Lung (tissue), 11 donors: ENCODE measurements at regions not wholly inside any gene's neighbourhood (a gene's known extent, or its start where the extent isn't known, plus 50 kb on each side); places are given as distances from the start of the nearest gene placed in this dataset.
A peak's percentile ranks its signal among the peaks of the same experiment; 100 is the strongest.
"Not testable (repeated sequence)": the region's sequence is repeated elsewhere in the genome, so short reads cannot be mapped to it uniquely, and the experiment has no call there.

ENCODE experiments used
- ATAC-seq: fragments of 200-7000 bp; cut with Tn5 transposase; one replicate; pipeline ENCODE4 v1.9.1; 2020; ENCODE audit warnings: moderate number of reproducible peaks; ENCODE audit not compliant: insufficient read depth, low FRiP score
- DNase-seq, 3 donors: peaks; one replicate each; pipeline ENCODE4 v3.0.0-alpha.2; 2013 to 2017
- H3K27ac ChIP-seq, 2 donors: one replicate each; pipeline ENCODE4 v1.5.1; 2013; ENCODE audit warnings: mild to moderate bottlenecking in 2 of 2, moderate library complexity in 2 of 2, control low read depth in 1 of 2, inconsistent platforms in 1 of 2, low read depth in 1 of 2, low read length in 1 of 2
- H3K27me3 ChIP-seq, 3 donors: one replicate each; pipeline ENCODE4 v1.5.1; 2013; ENCODE audit warnings: low read length in 2 of 3; ENCODE audit not compliant: control insufficient read depth in 3 of 3, insufficient read depth in 3 of 3
- H3K36me3 ChIP-seq, 4 donors: one replicate each; pipeline ENCODE4 v1.5.1; 2013; ENCODE audit warnings: low read length in 4 of 4, mild to moderate bottlenecking in 1 of 4, moderate library complexity in 1 of 4; ENCODE audit not compliant: control insufficient read depth in 4 of 4, insufficient read depth in 4 of 4
- H3K4me1 ChIP-seq, 5 donors: one replicate each; pipeline ENCODE4 v1.5.1; 2013; ENCODE audit warnings: low read length in 5 of 5, mild to moderate bottlenecking in 2 of 5, moderate library complexity in 1 of 5; ENCODE audit not compliant: control insufficient read depth in 5 of 5, insufficient read depth in 5 of 5
- H3K4me3 ChIP-seq: one replicate; pipeline ENCODE4 v1.5.1; 2013; ENCODE audit warnings: mild to moderate bottlenecking, control low read depth, moderate library complexity
- H3K9ac ChIP-seq, 2 donors: one replicate each; pipeline ENCODE4 v1.5.1; 2013; ENCODE audit warnings: low read length in 2 of 2, control low read depth in 1 of 2; ENCODE audit not compliant: insufficient read depth in 1 of 2
- H3K9me3 ChIP-seq, 4 donors: one replicate each; pipeline ENCODE4 v1.5.1; 2013; ENCODE audit warnings: low read length in 3 of 4, mild to moderate bottlenecking in 1 of 4, moderate library complexity in 1 of 4; ENCODE audit not compliant: control insufficient read depth in 4 of 4, insufficient read depth in 3 of 4
- WGBS, 2 donors: extraction: QIAGEN DNeasy Blood & Tissue Kit; methylation state at CpG; one replicate each; pipeline ENCODE4 v1.1.7; 2013; 5-methylcytosine and 5-hydroxymethylcytosine counted together
- TF ChIP-seq, protein P1 (sequence below): IDR thresholded peaks from 2 replicates; pipeline ENCODE4 v1.5.1; 2012; ENCODE audit warnings: mild to moderate bottlenecking; ENCODE audit errors: control extremely low read depth, extremely low read depth
- donor health status: control.
- donor health status: control.
- donor health status: Bipolar disorder and iron deficiency.
- donor health status: healthy.
- donor health status: DM: yes; HTN: yes; CAD: no.

DNA sequence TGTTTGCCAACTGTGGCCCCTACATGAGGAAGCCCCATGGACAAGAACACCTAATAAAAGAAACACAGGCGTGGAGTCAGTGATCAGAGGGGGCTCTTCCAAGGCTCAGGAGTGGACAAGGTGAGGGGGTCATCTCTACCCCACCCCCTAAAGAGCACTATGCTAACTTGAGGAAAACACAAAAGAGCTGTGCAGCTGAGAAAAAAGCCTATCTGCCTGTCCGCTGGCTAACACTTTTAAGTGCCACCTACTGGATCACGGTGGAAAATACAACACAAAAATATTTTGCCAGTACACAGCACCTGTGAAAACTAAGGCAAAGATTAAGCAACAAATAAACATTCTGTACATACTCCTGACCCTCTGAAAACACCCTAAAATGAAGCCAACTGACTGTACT is 53.1 kb upstream of the COBL start:
- Histone ChIP-seq H3K9ac (no peak overlapping the region), H3K4me3 (no peak overlapping the region), H3K36me3 (no peaks in the 10 kb centered on the region), H3K27me3 (no peaks in the 10 kb centered on the region), H3K27ac (no peak overlapping the region), H3K4me1 (no peaks in the 10 kb centered on the region), H3K9me3 (peaks cover 0 to 1% (median 0%) of the 10 kb centered on the region in 4 donors)
- TF ChIP-seq, protein P1, sequence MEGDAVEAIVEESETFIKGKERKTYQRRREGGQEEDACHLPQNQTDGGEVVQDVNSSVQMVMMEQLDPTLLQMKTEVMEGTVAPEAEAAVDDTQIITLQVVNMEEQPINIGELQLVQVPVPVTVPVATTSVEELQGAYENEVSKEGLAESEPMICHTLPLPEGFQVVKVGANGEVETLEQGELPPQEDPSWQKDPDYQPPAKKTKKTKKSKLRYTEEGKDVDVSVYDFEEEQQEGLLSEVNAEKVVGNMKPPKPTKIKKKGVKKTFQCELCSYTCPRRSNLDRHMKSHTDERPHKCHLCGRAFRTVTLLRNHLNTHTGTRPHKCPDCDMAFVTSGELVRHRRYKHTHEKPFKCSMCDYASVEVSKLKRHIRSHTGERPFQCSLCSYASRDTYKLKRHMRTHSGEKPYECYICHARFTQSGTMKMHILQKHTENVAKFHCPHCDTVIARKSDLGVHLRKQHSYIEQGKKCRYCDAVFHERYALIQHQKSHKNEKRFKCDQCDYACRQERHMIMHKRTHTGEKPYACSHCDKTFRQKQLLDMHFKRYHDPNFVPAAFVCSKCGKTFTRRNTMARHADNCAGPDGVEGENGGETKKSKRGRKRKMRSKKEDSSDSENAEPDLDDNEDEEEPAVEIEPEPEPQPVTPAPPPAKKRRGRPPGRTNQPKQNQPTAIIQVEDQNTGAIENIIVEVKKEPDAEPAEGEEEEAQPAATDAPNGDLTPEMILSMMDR: no peak
- 29 to 40% methylated on average over 3 of the region's 3 CpGs for WGBS, 2 donors
- peak in 1 of 3 donors; percentile 17 for DNase-seq
- ATAC-seq: no peak

DNA sequence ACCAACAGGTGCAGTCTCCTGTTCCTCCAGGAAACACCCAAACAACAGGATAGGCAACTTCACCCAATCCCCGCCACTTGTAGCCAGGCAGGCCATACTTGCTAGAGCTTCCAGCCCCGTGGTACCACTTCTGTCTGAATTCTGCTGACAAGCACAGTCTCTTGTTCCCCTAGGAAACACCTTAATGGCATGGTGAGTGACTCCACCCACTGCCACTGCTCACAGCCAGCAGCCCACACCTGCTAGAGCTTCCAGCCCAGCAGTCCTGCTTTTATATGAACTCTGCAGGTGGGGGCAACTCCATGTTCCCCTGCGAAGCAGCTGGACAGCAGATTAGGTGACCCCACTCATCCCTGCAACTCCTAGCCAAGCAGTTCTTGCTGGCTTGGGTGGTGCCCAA is 52.6 kb upstream of the COBL start:
- H3K4me3 ChIP-seq, H3K9me3 ChIP-seq, DNase-seq, H3K27me3 ChIP-seq, H3K9ac ChIP-seq, H3K4me1 ChIP-seq, H3K27ac ChIP-seq, ATAC-seq, H3K36me3 ChIP-seq: not testable (repeated sequence)
- WGBS, 2 donors: 61 to 65% methylated on average over 3 of the region's 3 CpGs

DNA sequence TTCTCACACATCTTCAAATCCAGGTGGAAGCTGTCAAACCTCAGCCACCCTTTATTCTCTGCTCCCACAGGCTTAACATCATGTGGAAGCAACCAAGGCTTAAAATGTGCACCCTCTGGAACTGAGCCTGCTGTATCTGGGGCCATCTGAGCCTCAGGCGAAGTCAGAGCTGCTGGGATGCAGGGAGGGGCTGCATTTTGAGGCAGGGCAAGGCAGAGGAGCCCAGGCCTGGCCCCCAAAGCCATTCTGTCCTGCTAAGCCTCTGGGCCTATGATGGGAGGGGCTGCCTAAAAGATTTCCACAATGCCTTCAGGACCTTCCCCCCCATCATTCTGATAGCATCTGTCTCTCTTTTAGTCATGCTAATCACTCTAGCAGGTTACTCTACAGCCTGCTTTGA is 51.7 kb upstream of the COBL start:
- H3K27me3 ChIP-seq: no peaks in the 10 kb centered on the region
- H3K27ac ChIP-seq: no peak overlapping the region
- DNase-seq: no peak
- no peak overlapping the region for H3K4me3 ChIP-seq
- peaks cover 0 to 1% (median 0%) of the 10 kb centered on the region in 4 donors for H3K9me3 ChIP-seq
- no peaks in the 10 kb centered on the region for H3K36me3 ChIP-seq
- TF ChIP-seq, protein P1: no peak
- no peak overlapping the region for H3K9ac ChIP-seq
- no peaks in the 10 kb centered on the region for H3K4me1 ChIP-seq
- ATAC-seq: no peak
- 79 to 80% methylated on average over 1 of the region's 1 CpG for WGBS, 2 donors

DNA sequence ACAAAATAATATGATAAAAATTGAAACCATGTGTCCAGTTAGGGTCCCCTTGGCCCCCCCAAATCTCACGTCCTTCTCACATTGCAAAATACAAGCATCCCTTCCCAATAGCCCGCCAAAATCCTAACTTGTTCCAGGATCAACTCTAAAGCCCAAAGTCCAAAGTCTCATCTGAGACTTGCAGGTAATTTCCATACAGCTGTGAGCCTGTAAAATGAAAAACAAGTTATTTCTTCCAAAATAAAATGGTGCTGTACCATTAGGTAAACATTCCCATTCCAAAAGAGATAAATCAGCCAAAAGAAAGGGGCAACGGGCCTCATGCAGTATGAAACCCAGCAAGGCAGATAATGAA is 51.0 kb upstream of the COBL start:
- no peaks in the 10 kb centered on the region for H3K4me1 ChIP-seq
- H3K9me3 ChIP-seq: peaks cover 0 to 1% (median 0%) of the 10 kb centered on the region in 4 donors
- H3K27ac ChIP-seq: no peak overlapping the region
- TF ChIP-seq, protein P1: no peak
- DNase-seq (no peak), ATAC-seq (no peak)
- H3K27me3 ChIP-seq: no peaks in the 10 kb centered on the region
- H3K9ac ChIP-seq: no peak overlapping the region
- 62 to 81% methylated on average over 3 of the region's 3 CpGs for WGBS, 2 donors
- no peaks in the 10 kb centered on the region for H3K36me3 ChIP-seq
- H3K4me3 ChIP-seq: no peak overlapping the region
